K562 (cell line): ENCODE measurements at regions not wholly inside any gene's neighbourhood (a gene's known extent, or its start where the extent isn't known, plus 50 kb on each side); places are given as distances from the start of the nearest gene placed in this dataset.

Experiments
- ATAC-seq: fragments of 200-7000 bp; cut with Tn5 transposase; 3 replicates; pipeline ENCODE4 v1.9.1; 2020; ENCODE audit warnings: moderate library complexity
- BruUV-seq: library from RNA; stranded (reverse); fragments of 400-500 nt; replicated peaks from 2 replicates; lab custom pipeline; 2021; lab: Mats Ljungman, UMichigan
- CTCF ChIA-PET: fragments of 300-600 bp; formaldehyde crosslinking; extraction: SDS; loops from one replicate; lab custom pipeline; 2021; ENCODE audit warnings: low intra/inter-chr PET ratio; lab: Yijun Ruan, JAX
- POLR2A ChIA-PET: fragments of 300-600, 350-650 bp; sonication (Branson Sonifier 250); formaldehyde crosslinking; extraction: SDS; loops from one replicate; lab custom pipeline; 2021; ENCODE audit warnings: antibody characterized with exemption, inconsistent platforms; lab: Yijun Ruan, JAX
- DNase-seq, 4 experiments: peaks; one replicate each; pipeline versions ENCODE4 v3.0.0 to v3.0.0-alpha.2; 2011 to 2018; ENCODE audit warnings: low spot score in 3 of 4, mixed read lengths in 3 of 4; ENCODE audit errors: extremely low read depth in 1 of 4
- FAIRE-seq: peaks from 2 replicates; lab custom pipeline; 2011; peaks lifted over from hg19 to GRCh38; lab: Jason Lieb, UNC
- H2AFZ ChIP-seq: 2 replicates; pipeline ENCODE4 v1.6.0; 2011; ENCODE audit warnings: low read depth, low read length, control low read depth, inconsistent platforms
- H3K27ac ChIP-seq: fragments of 200-600 bp; 3 replicates; pipeline ENCODE4 v1.8.0; 2011; ENCODE audit warnings: low read depth, mild to moderate bottlenecking, control low read depth, inconsistent platforms, low read length, moderate library complexity, mixed read lengths; ENCODE audit errors: extremely low read depth
- H3K27me3 ChIP-seq, 2 experiments: fragments of 300-600 bp in 1 of 2; 2 replicates in 1 of 2; 3 replicates in 1 of 2; pipeline versions ENCODE4 v1.6.0 to v1.8.0; 2011; ENCODE audit warnings: inconsistent platforms in 2 of 2, low read length in 2 of 2, mild to moderate bottlenecking in 1 of 2, mixed read lengths in 1 of 2, moderate library complexity in 1 of 2; ENCODE audit not compliant: control insufficient read depth in 2 of 2, insufficient read depth in 2 of 2
- H3K36me3 ChIP-seq: fragments of 300-600 bp; 3 replicates; pipeline ENCODE4 v1.8.0; 2011; ENCODE audit warnings: mild to moderate bottlenecking, low read length, inconsistent platforms; ENCODE audit not compliant: control insufficient read depth, insufficient read depth
- H3K4me1 ChIP-seq, 2 experiments: fragments of 200-600 bp in 1 of 2; replicated peaks in 1 of 2; 2 replicates in 1 of 2; 3 replicates in 1 of 2; pipeline versions ENCODE4 v1.5.1 to v1.8.0; 2011; ENCODE audit warnings: inconsistent platforms in 2 of 2, low read length in 2 of 2, mild to moderate bottlenecking in 1 of 2, mixed read lengths in 1 of 2, moderate library complexity in 1 of 2; ENCODE audit not compliant: control insufficient read depth in 2 of 2, insufficient read depth in 2 of 2
- H3K4me2 ChIP-seq: 2 replicates; pipeline ENCODE4 v1.6.1; 2011; ENCODE audit warnings: low read length, control low read depth, inconsistent platforms, mixed read lengths; ENCODE audit not compliant: insufficient read depth
- H3K4me3 ChIP-seq: fragments of 200-600 bp; sonication (generic), shearing (Covaris generic); 2 replicates; pipeline ENCODE4 v1.5.1; 2016; ENCODE audit warnings: control low read depth, inconsistent platforms
- H3K79me2 ChIP-seq: fragments of 200-600 bp; 3 replicates; pipeline ENCODE4 v1.8.0; 2011; ENCODE audit warnings: low read length, inconsistent platforms; ENCODE audit not compliant: control insufficient read depth, insufficient read depth
- H3K9ac ChIP-seq, 2 experiments: 2 replicates each; pipeline versions ENCODE4 v1.6.0 to v1.6.1; 2011; ENCODE audit warnings: low read depth in 2 of 2, low read length in 2 of 2, control low read depth in 1 of 2, inconsistent platforms in 1 of 2, mild to moderate bottlenecking in 1 of 2, mixed read lengths in 1 of 2; ENCODE audit not compliant: insufficient read depth in 1 of 2
- H3K9me1 ChIP-seq: one replicate; pipeline ENCODE4 v1.6.0; 2011; ENCODE audit warnings: inconsistent platforms, mild to moderate bottlenecking, low read length, moderate library complexity; ENCODE audit not compliant: control insufficient read depth, insufficient read depth
- H3K9me3 ChIP-seq: replicated peaks from 2 replicates; pipeline ENCODE4 v1.5.1; 2011; ENCODE audit warnings: low read depth, low read length, inconsistent platforms; ENCODE audit not compliant: control insufficient read depth, insufficient read depth
- H4K20me1 ChIP-seq: replicated peaks from 2 replicates; pipeline ENCODE4 v1.6.1; 2011; ENCODE audit warnings: low read length, inconsistent platforms, mixed read lengths; ENCODE audit not compliant: control insufficient read depth, insufficient read depth
- WGBS: fragments of 100-300 bp; shearing (Covaris generic); methylation state at CpG from one replicate; pipeline ENCODE4 v1.1.6; 2016; ENCODE audit warnings: low coverage, mixed read lengths; ENCODE audit not compliant: insufficient coverage; ENCODE audit errors: missing lambda C conversion rate; 5-methylcytosine and 5-hydroxymethylcytosine counted together
- in situ Hi-C: fragments of 300-500 bp; cut with MboI; formaldehyde crosslinking; loops from 4 replicates; pipeline ENCODE4 v1.15.0; 2018; ENCODE audit warnings: inconsistent platforms, mixed read lengths
- intact Hi-C: fragments of 100-400 bp; cut with micrococcal nuclease; formaldehyde crosslinking; loops from 2 replicates; pipeline ENCODE4 v1.14.2; 2022
- TF ChIP-seq, protein P1 (sequence below), 2 experiments: fragments of 450-650 bp; IDR thresholded peaks; 2 replicates each; pipeline ENCODE4 v1.6.1; 2018; ENCODE audit warnings: mild to moderate bottlenecking in 2 of 2, low read depth in 1 of 2; ENCODE audit not compliant: partially characterized antibody in 2 of 2

DNA sequence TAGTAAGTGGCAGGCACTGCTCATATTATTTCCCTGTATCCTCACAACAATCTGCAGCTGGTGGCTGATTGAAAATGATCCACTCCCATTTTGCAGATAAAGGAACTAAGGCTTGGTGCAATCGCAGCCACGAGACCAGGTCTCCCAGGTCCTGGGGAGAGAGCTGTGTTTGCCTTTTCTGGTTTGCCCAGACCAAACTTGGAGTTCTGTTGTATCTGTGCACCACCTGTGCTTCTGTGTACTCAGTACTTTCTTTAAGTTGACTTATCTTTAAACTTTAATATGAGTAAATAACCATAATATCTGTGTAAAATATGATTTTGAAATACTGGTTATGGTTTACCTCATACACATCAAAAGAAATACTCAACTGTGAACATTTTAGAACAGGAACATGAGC lies 625.7 kb upstream of the CFAP20DC start:
- Histone ChIP-seq H3K9ac (no peak overlapping the region), H3K4me2 (no peak overlapping the region), H3K36me3 (no peaks in the 10 kb centered on the region), H3K4me1 (no peaks in the 10 kb centered on the region), H3K9me1 (no peaks in the 10 kb centered on the region), H2AFZ (no peak overlapping the region), H3K4me3 (no peak overlapping the region), H3K79me2 (no peaks in the 10 kb centered on the region), H3K27ac (no peak overlapping the region), H4K20me1 (no peaks in the 10 kb centered on the region), H3K9me3 (no peaks in the 10 kb centered on the region), H3K27me3 (no peaks in the 10 kb centered on the region)
- ATAC-seq (no peak), FAIRE-seq (no peak), DNase-seq (no peak)
- no TSS peak for BruUV-seq
- POLR2A ChIA-PET: no interaction called here
- CTCF ChIA-PET: no interaction called here
- WGBS: 0% methylated on average over 2 of the region's 2 CpGs
- in situ Hi-C loops (no loop called here), intact Hi-C loops (no loop called here)
- TF ChIP-seq, protein P1, sequence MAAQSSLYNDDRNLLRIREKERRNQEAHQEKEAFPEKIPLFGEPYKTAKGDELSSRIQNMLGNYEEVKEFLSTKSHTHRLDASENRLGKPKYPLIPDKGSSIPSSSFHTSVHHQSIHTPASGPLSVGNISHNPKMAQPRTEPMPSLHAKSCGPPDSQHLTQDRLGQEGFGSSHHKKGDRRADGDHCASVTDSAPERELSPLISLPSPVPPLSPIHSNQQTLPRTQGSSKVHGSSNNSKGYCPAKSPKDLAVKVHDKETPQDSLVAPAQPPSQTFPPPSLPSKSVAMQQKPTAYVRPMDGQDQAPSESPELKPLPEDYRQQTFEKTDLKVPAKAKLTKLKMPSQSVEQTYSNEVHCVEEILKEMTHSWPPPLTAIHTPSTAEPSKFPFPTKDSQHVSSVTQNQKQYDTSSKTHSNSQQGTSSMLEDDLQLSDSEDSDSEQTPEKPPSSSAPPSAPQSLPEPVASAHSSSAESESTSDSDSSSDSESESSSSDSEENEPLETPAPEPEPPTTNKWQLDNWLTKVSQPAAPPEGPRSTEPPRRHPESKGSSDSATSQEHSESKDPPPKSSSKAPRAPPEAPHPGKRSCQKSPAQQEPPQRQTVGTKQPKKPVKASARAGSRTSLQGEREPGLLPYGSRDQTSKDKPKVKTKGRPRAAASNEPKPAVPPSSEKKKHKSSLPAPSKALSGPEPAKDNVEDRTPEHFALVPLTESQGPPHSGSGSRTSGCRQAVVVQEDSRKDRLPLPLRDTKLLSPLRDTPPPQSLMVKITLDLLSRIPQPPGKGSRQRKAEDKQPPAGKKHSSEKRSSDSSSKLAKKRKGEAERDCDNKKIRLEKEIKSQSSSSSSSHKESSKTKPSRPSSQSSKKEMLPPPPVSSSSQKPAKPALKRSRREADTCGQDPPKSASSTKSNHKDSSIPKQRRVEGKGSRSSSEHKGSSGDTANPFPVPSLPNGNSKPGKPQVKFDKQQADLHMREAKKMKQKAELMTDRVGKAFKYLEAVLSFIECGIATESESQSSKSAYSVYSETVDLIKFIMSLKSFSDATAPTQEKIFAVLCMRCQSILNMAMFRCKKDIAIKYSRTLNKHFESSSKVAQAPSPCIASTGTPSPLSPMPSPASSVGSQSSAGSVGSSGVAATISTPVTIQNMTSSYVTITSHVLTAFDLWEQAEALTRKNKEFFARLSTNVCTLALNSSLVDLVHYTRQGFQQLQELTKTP (IDR thresholded peaks at IDR 0.05; ENCODE audit: low read depth in 1 of 2, partially characterized antibody in 2 of 2): no peak
